Left lung (tissue), 4 donors: ENCODE measurements at regions not wholly inside any gene's neighbourhood (a gene's known extent, or its start where the extent isn't known, plus 50 kb on each side); places are given as distances from the start of the nearest gene placed in this dataset.

Source experiments
- ATAC-seq: fragments of 200-7000 bp; cut with Tn5 transposase; one replicate; pipeline ENCODE4 v1.9.1; 2020; ENCODE audit warnings: moderate library complexity
- DNase-seq, 4 donors: peaks; one replicate each; pipeline ENCODE4 v3.0.0-alpha.2; 2013 to 2020
- H3K27ac ChIP-seq, 2 donors: fragments of 200-600 bp; sonication (generic) in 1 of 2; one replicate each; pipeline versions ENCODE4 v1.5.0 to v1.8.0; 2020 to 2021
- H3K27me3 ChIP-seq, 2 donors: fragments of 200-600 bp; sonication (generic) in 1 of 2; one replicate each; pipeline versions ENCODE4 v1.5.0 to v1.8.0; 2020 to 2021
- H3K36me3 ChIP-seq, 2 donors: fragments of 200-600 bp; sonication (generic) in 1 of 2; one replicate each; pipeline versions ENCODE4 v1.5.0 to v1.8.0; 2020 to 2021
- H3K4me1 ChIP-seq, 2 donors: fragments of 200-600 bp; one replicate each; pipeline ENCODE4 v1.8.0; 2021
- H3K4me3 ChIP-seq, 2 donors: fragments of 200-600 bp; sonication (generic) in 1 of 2; one replicate each; pipeline versions ENCODE4 v1.5.0 to v1.8.0; 2020 to 2021; ENCODE audit warnings: mild to moderate bottlenecking in 1 of 2
- H3K9me3 ChIP-seq, 2 donors: fragments of 200-600 bp; sonication (generic) in 1 of 2; one replicate each; pipeline versions ENCODE4 v1.5.0 to v1.8.0; 2020 to 2021
- intact Hi-C, 2 donors: fragments of 100-400 bp; cut with DNase I; formaldehyde crosslinking; loops; one replicate each; pipeline versions ENCODE4 v1.11.2 to v1.14.2; 2022
- TF ChIP-seq, protein P1 (sequence below), 2 donors: fragments of 200-600 bp; sonication (generic) in 1 of 2; IDR thresholded peaks; one replicate each; pipeline versions ENCODE4 v1.5.0 to v1.8.0; 2021; ENCODE audit warnings: antibody characterized with exemption in 2 of 2
- donor health status: DM: no; HTN: yes; CAD: no.
- donor health status: DM: no; HTN: no; CAD: no.

DNA sequence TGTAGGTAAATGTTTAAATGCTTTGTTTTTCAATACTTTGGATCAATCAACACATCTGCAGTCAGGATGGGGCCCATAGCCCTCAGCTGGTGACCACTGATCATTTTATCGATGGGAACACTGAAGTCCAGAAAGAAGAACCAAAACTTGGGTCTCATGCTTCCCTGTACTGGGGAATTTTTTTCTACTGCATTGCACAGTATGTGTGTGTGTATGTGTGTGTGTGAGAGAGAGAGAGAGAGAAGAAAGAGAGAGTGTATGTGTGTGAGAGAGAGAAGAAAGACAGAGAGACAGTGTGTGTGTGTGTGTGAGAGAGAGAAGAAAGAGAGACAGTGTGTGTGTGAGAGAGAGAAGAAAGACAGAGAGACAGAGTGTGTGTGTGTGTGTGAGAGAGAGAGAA lies 202.9 kb upstream of the MSX2 start:
- no peak overlapping the region for H3K4me3 ChIP-seq
- H3K27ac ChIP-seq, result no peak overlapping the region
- ATAC-seq (no peak), DNase-seq (no peak)
- H3K36me3 ChIP-seq, result no peaks in the 10 kb centered on the region
- no peaks in the 10 kb centered on the region for H3K9me3 ChIP-seq
- TF ChIP-seq, protein P1, sequence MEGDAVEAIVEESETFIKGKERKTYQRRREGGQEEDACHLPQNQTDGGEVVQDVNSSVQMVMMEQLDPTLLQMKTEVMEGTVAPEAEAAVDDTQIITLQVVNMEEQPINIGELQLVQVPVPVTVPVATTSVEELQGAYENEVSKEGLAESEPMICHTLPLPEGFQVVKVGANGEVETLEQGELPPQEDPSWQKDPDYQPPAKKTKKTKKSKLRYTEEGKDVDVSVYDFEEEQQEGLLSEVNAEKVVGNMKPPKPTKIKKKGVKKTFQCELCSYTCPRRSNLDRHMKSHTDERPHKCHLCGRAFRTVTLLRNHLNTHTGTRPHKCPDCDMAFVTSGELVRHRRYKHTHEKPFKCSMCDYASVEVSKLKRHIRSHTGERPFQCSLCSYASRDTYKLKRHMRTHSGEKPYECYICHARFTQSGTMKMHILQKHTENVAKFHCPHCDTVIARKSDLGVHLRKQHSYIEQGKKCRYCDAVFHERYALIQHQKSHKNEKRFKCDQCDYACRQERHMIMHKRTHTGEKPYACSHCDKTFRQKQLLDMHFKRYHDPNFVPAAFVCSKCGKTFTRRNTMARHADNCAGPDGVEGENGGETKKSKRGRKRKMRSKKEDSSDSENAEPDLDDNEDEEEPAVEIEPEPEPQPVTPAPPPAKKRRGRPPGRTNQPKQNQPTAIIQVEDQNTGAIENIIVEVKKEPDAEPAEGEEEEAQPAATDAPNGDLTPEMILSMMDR (IDR thresholded peaks at IDR 0.05), result no peak
- peaks cover 0 to 61% of the 10 kb centered on the region in 2 donors for H3K27me3 ChIP-seq
- intact Hi-C loops, result no loop called here
- H3K4me1 ChIP-seq, result no peaks in the 10 kb centered on the region

DNA sequence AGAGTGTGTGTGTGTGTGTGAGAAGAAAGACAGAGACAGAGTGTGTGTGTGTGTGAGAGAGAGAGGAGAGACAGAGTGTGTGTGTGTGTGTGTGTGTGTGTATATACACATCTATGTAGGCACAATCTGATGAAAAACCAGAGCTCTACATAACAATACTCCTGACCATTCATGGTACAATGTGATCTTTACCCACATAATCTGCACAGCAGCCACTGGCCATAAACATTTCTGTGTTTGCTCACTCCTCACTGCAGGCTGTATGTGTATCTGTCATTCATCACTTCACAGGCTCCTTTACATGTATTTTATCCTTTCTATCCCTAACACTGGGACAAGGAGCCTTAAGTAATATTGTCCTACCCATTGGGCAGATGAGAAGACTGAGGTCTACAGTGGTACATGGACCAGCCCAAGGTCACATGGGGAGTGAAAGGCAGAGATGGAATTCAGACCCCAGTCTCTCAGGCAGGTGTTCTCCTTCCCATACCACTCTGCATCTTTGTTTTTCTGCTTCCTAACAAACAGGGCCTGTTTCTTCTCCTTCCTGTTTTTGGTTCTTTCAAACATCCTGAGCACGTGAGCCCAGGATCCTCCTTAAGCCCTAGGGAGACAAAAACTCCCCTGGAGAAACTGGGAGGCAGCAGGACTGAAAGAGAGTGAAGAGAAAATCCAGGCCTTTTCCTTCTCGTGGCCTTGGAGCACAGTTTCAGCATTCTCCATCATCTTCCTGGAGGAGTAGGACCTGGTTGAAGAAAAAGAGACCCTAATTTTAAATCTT lies 201.7 kb upstream of the MSX2 start:
- intact Hi-C loops, result no loop called here

DNA sequence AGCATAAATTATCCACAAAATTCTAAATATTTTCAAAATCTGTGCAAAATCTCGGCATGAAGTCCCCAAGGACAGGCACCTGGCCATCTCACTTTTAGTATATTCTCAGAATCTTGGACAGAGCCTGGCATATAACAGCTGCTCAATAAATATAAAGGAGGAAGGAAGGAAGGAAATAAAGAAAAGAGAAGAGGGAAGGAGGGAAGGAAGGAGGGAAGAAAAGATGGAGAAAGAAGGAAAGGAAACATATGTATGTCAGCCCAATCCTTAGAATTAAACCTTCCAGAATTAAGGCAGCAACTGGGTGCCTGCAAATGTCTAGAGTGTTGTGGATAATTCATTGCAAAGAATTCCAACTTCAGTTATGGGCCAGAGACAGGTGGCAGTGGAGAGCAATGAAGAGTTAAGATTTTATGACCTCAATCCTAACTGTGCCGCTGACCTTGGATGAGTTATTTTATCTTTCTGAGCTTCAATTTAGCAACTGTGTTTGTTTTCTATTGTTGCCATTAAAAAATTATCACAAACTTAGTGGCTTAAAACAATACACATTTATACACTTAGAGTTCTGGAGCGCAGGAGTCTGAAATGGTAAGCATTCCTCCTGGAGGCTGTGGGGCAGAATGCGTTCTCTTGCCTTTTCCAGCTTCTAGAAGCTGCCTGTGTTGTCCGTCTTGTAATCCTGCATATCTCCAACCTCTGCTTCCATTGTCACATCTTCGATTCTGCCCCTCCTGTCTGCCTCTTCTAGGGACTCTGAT lies 200.9 kb upstream of the MSX2 start:
- Histone ChIP-seq H3K9me3 (no peaks in the 10 kb centered on the region), H3K4me1 (peaks cover 0 to 6% of the 10 kb centered on the region in 2 donors), H3K27me3 (peaks cover 0 to 59% of the 10 kb centered on the region in 2 donors), H3K4me3 (no peak overlapping the region), H3K36me3 (no peaks in the 10 kb centered on the region), H3K27ac (no peak overlapping the region)
- intact Hi-C loops, result no loop called here
- TF ChIP-seq, protein P1 (IDR thresholded peaks at IDR 0.05), result no peak
- ATAC-seq, result no peak
- DNase-seq, result no peak

More for the DNA sequence above, 201.7 kb upstream of the MSX2 start:
- Histone ChIP-seq H3K27me3 (peaks cover 0 to 59% of the 10 kb centered on the region in 2 donors), H3K27ac (no peak overlapping the region), H3K4me3 (no peak overlapping the region), H3K36me3 (no peaks in the 10 kb centered on the region), H3K4me1 (peaks cover 0 to under 1% of the 10 kb centered on the region in 2 donors), H3K9me3 (no peaks in the 10 kb centered on the region)
- ATAC-seq (no peak), DNase-seq (no peak)
- TF ChIP-seq, protein P1 (IDR thresholded peaks at IDR 0.05), result no peak

DNA sequence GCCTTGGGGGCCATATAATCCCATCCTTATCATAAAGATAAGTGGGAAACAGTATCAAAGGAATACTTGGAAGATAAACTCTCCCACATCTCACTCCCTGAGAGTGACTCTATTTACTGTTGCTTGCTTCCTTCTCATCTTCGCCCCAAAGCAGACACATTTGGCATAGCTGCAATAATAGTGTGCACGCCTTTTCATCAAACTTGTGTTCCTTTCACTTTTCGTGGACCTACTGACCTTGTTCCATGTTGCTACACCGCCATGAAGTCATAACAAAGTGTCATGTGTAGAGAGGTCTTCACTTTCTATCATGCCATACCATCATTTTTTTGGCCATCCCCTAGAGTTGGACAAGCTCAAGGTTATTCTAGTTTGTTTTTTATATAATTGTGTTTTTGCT lies 200.0 kb upstream of the MSX2 start:
- H3K4me1 ChIP-seq, result peaks cover 0 to 6% of the 10 kb centered on the region in 2 donors
- DNase-seq (no peak), ATAC-seq (no peak)
- no peaks in the 10 kb centered on the region for H3K36me3 ChIP-seq
- no peaks in the 10 kb centered on the region for H3K9me3 ChIP-seq
- H3K27ac ChIP-seq, result no peak overlapping the region
- TF ChIP-seq, protein P1 (IDR thresholded peaks at IDR 0.05), result no peak
- H3K27me3 ChIP-seq, result peaks cover 0 to 59% of the 10 kb centered on the region in 2 donors
- H3K4me3 ChIP-seq, result no peak overlapping the region
- intact Hi-C loops, result no loop called here

DNA sequence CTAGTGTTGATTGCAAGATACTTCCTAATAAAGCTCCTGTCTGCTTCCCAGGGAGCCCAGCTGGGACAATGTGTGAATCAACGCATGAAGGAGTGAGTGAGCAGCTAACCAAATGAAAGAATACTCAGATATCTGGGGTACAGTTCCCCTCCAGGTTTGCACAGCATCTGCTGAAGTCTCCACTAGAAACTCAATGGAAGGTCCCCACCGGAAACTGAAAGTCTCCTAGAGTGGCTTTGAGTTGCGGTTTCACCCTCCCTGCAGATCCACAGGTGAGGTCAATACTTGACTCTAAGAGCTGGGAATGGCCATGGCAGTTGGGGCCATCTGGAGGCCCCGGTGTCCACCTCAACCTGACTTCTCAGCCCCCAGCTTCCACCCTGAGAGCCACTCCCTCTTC lies 198.2 kb upstream of the MSX2 start:
- Histone ChIP-seq H3K4me3 (no peak overlapping the region), H3K36me3 (no peaks in the 10 kb centered on the region), H3K9me3 (no peaks in the 10 kb centered on the region), H3K4me1 (peaks cover 0 to 6% of the 10 kb centered on the region in 2 donors), H3K27ac (no peak overlapping the region), H3K27me3 (peaks cover 0 to 47% of the 10 kb centered on the region in 2 donors)
- no peak for DNase-seq
- TF ChIP-seq, protein P1 (IDR thresholded peaks at IDR 0.05), result no peak
- ATAC-seq, result no peak
- intact Hi-C loops, result no loop called here
